Endothelial cell of umbilical vein (primary cell): ENCODE measurements at regions not wholly inside any gene's neighbourhood (a gene's known extent, or its start where the extent isn't known, plus 50 kb on each side); places are given as distances from the start of the nearest gene placed in this dataset.

Source experiments
- BruUV-seq: library from RNA; stranded (reverse); fragments of 400-500 nt; replicated peaks from 2 replicates; lab custom pipeline; 2021; lab: Mats Ljungman, UMichigan
- CTCF ChIA-PET: fragments of 300-600, 350-600 bp; sonication (Branson Sonifier 250); formaldehyde crosslinking; loops from one replicate; lab custom pipeline; 2021; ENCODE audit warnings: antibody characterized with exemption, inconsistent platforms; lab: Charles Lee
- POLR2A ChIA-PET: fragments of 300-600, 350-600 bp; sonication (Branson Sonifier 250); formaldehyde crosslinking; loops from one replicate; lab custom pipeline; 2021; ENCODE audit warnings: antibody characterized with exemption, inconsistent platforms; lab: Charles Lee
- DNase-seq: peaks from one replicate; pipeline ENCODE4 v3.0.0-alpha.2; 2011; ENCODE audit warnings: low read depth, low spot score
- FAIRE-seq: peaks from 2 replicates; lab custom pipeline; 2011; peaks lifted over from hg19 to GRCh38; lab: Jason Lieb, UNC
- H2AFZ ChIP-seq: 2 replicates; pipeline ENCODE4 v1.6.0; 2012; ENCODE audit warnings: low read depth, low read length, control low read depth, inconsistent platforms
- H3K27ac ChIP-seq: 2 replicates; pipeline ENCODE4 v1.5.1; 2011; ENCODE audit warnings: low read depth, mild to moderate bottlenecking, control low read depth, low read length, moderate library complexity; ENCODE audit not compliant: insufficient read depth
- H3K27me3 ChIP-seq, 2 experiments: 2 replicates each; pipeline versions ENCODE4 v1.6.0 to v1.6.1; 2011; ENCODE audit warnings: low read length in 2 of 2, mixed read lengths in 1 of 2; ENCODE audit not compliant: control insufficient read depth in 2 of 2, insufficient read depth in 2 of 2
- H3K36me3 ChIP-seq, 2 experiments: 2 replicates in 1 of 2; 3 replicates in 1 of 2; pipeline ENCODE4 v1.5.1; 2011; ENCODE audit warnings: low read length in 2 of 2, mild to moderate bottlenecking in 1 of 2, moderate library complexity in 1 of 2; ENCODE audit not compliant: control insufficient read depth in 2 of 2, insufficient read depth in 2 of 2; ENCODE audit errors: extremely low read depth in 1 of 2
- H3K4me1 ChIP-seq: 3 replicates; pipeline ENCODE4 v1.5.1; 2011; ENCODE audit warnings: mild to moderate bottlenecking, low read length; ENCODE audit not compliant: control insufficient read depth, insufficient read depth; ENCODE audit errors: extremely low read depth
- H3K4me2 ChIP-seq: 2 replicates; pipeline ENCODE4 v1.6.1; 2011; ENCODE audit warnings: low read length, control low read depth, mixed read lengths; ENCODE audit not compliant: insufficient read depth
- H3K4me3 ChIP-seq, 3 experiments: fragments of 200-600 bp in 1 of 3; sonication (generic), shearing (Covaris generic) in 1 of 3; replicated peaks in 1 of 3; 2 replicates each; pipeline ENCODE4 v1.5.1; 2011 to 2016; ENCODE audit warnings: control low read depth in 3 of 3, low read length in 3 of 3, mild to moderate bottlenecking in 2 of 3, inconsistent platforms in 1 of 3, low read depth in 1 of 3, moderate library complexity in 1 of 3; ENCODE audit not compliant: insufficient read depth in 1 of 3
- H3K79me2 ChIP-seq: 2 replicates; pipeline ENCODE4 v1.6.0; 2012; ENCODE audit warnings: low read length, inconsistent platforms; ENCODE audit not compliant: control insufficient read depth, insufficient read depth
- H3K9ac ChIP-seq: replicated peaks from 2 replicates; pipeline ENCODE3; 2011; ENCODE audit warnings: low read length, control low read depth; ENCODE audit not compliant: insufficient read depth; ENCODE audit errors: extremely low read depth
- H3K9me1 ChIP-seq: replicated peaks from 3 replicates; pipeline ENCODE4 v1.6.0; 2011; ENCODE audit warnings: mild to moderate bottlenecking, low read length; ENCODE audit not compliant: control insufficient read depth, insufficient read depth; ENCODE audit errors: extremely low read depth
- H3K9me3 ChIP-seq: replicated peaks from 2 replicates; pipeline ENCODE4 v1.5.1; 2012; ENCODE audit warnings: low read length, inconsistent platforms; ENCODE audit not compliant: control insufficient read depth, insufficient read depth
- H4K20me1 ChIP-seq: replicated peaks from 2 replicates; pipeline ENCODE3; 2011; ENCODE audit warnings: mild to moderate bottlenecking, low read length; ENCODE audit not compliant: control insufficient read depth, insufficient read depth; ENCODE audit errors: extremely low read depth
- EZH2 ChIP-seq: IDR thresholded peaks from 2 replicates; pipeline ENCODE4 v1.6.1; 2012; ENCODE audit warnings: borderline replicate concordance, low read depth, mild to moderate bottlenecking, moderate library complexity, low read length, inconsistent platforms; ENCODE audit not compliant: severe bottlenecking
- GATA2 ChIP-seq: IDR thresholded peaks from 2 replicates; pipeline ENCODE4 v1.7.0; 2011; ENCODE audit warnings: low read depth, mild to moderate bottlenecking, moderate library complexity, mixed read lengths, low read length; ENCODE audit not compliant: insufficient read length, insufficient read depth
- JUN ChIP-seq: IDR thresholded peaks from 2 replicates; pipeline ENCODE4 v1.6.1; 2011; ENCODE audit warnings: borderline replicate concordance, low read depth; ENCODE audit not compliant: insufficient read length, insufficient read depth
- MYC ChIP-seq: IDR thresholded peaks from one replicate; pipeline ENCODE4 v1.6.1; 2011; ENCODE audit warnings: mild to moderate bottlenecking, low read depth, low read length
- dilution Hi-C: fragments of 300-500 bp; cut with MboI; formaldehyde crosslinking; loops from one replicate; pipeline ENCODE4 v1.15.0; 2019; ENCODE audit warnings: low sequenced_read_pairs; ENCODE audit not compliant: extremely low pct_ligation_motif_present
- intact Hi-C: fragments of 100-400 bp; cut with micrococcal nuclease; formaldehyde crosslinking; loops from one replicate; pipeline ENCODE4 v1.10.0; 2022

DNA sequence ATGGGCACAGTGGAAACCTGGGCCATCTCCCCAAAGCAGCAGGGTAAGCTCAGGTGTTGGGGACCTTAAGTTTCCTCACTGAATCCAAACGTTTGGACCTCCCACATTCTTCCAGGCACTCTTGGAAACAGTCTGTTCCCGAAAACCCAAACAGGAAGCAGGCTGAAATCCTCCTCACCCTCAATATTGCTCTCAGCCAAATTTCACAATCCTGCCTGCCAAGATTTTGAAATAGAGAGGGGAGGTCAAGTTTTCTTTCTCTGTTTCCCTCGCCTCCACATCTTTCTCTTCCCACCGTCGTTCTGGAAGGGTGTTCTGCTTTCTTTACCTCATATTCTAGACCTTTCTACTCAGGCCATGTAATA is 392.0 kb upstream of the SASH1 start:
- Histone ChIP-seq H4K20me1 (no peaks in the 10 kb centered on the region), H3K27ac (no peak overlapping the region), H3K4me3 (no peak overlapping the region), H2AFZ (peak overlapping the region; percentile 71), H3K4me2 (no peak overlapping the region), H3K4me1 (peaks cover 3% of the 10 kb centered on the region), H3K27me3 (no peaks in the 10 kb centered on the region), H3K79me2 (no peaks in the 10 kb centered on the region), H3K36me3 (no peaks in the 10 kb centered on the region), H3K9me3 (no peaks in the 10 kb centered on the region), H3K9ac (no peak overlapping the region), H3K9me1 (no peaks in the 10 kb centered on the region)
- dilution Hi-C loops = no loop called here
- ChIA-PET POLR2A (no interaction called here), CTCF (no interaction called here)
- TF ChIP-seq GATA2 = no peak
- no peak for TF ChIP-seq EZH2
- no peak for TF ChIP-seq MYC
- no peak for TF ChIP-seq JUN
- intact Hi-C loops = no loop called here
- DNase-seq (no peak), FAIRE-seq (no peak)
- BruUV-seq = no TSS peak

DNA sequence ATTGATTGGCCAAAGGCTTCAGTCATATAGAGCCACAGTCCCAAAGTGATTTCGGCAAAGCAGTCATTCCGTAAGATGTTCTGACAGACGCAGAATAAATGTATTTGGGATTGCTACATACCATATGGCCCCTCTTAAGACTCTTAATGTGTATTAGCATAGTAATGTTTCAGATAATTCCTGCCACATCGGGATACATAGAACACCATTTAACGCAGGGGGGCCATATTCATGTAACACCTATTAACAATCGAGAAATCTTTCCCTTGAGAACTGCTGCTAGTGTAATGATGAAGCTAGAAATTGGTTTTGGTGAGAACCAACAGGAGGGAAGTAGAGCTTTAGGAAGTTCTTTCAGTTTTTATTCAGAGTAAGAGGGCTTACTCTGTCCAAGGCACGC is 390.9 kb upstream of the SASH1 start:
- intact Hi-C loops = no loop called here
- Histone ChIP-seq H3K4me2 (no peak overlapping the region), H3K27me3 (no peaks in the 10 kb centered on the region), H3K4me3 (no peak overlapping the region), H3K4me1 (peaks cover 3% of the 10 kb centered on the region), H3K9me1 (no peaks in the 10 kb centered on the region), H3K9me3 (no peaks in the 10 kb centered on the region), H3K36me3 (no peaks in the 10 kb centered on the region), H3K27ac (no peak overlapping the region), H2AFZ (no peak overlapping the region), H3K79me2 (no peaks in the 10 kb centered on the region), H3K9ac (no peak overlapping the region), H4K20me1 (no peaks in the 10 kb centered on the region)
- CTCF ChIA-PET = no interaction called here
- TF ChIP-seq JUN = no peak
- DNase-seq (no peak), FAIRE-seq (no peak)
- no TSS peak for BruUV-seq
- dilution Hi-C loops = no loop called here
- POLR2A ChIA-PET = no interaction called here
